GM12891 (cell line): ENCODE measurements at regions not wholly inside any gene's neighbourhood (a gene's known extent, or its start where the extent isn't known, plus 50 kb on each side); places are given as distances from the start of the nearest gene placed in this dataset.
"Not testable (repeated sequence)": the region's sequence is repeated elsewhere in the genome, so short reads cannot be mapped to it uniquely, and the experiment has no call there.

ENCODE experiments used
- PAX5 ChIP-seq: IDR thresholded peaks from 2 replicates; pipeline ENCODE4 v1.6.1; 2011; ENCODE audit warnings: low read length, moderate library complexity, mild to moderate bottlenecking; ENCODE audit not compliant: insufficient read depth, severe bottlenecking
- POLR2A ChIP-seq: IDR thresholded peaks from 2 replicates; pipeline ENCODE4 v1.6.1; 2011; ENCODE audit warnings: low read depth, low read length, control low read depth
- POLR2AphosphoS5 ChIP-seq: IDR thresholded peaks from 2 replicates; pipeline ENCODE4 v1.6.1; 2011; ENCODE audit warnings: low read depth, low read length, control low read depth
- POU2F2 ChIP-seq: IDR thresholded peaks from 2 replicates; pipeline ENCODE4 v1.6.1; 2011; ENCODE audit warnings: low read depth, mild to moderate bottlenecking, control low read depth, low read length, moderate library complexity
- SPI1 ChIP-seq: IDR thresholded peaks from 2 replicates; pipeline ENCODE4 v1.6.1; 2011; ENCODE audit warnings: low read depth, low read length, control low read depth
- TAF1 ChIP-seq: IDR thresholded peaks from 2 replicates; pipeline ENCODE4 v1.6.1; 2011; ENCODE audit warnings: low read depth, low read length, control low read depth

DNA sequence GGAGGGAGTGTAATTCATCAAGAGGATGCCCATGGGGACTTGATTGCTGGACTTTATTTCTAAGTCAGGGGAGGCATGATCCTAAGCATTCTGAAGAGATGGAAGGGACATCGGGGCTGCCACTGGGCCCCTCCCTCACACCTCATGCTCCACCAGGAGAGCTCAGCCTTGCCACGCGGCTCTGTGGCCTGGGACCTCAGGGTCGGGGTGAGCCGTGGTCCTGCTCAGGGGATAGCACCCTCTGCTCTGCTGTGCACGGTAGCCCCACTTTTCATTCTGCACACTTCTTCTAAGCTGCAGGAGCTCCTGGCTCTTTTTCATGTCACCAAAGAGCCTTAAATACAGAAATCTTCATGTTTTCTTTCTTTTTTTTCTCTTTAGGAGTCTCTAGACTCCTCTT, 75.5 kb upstream of the DPP6 start:
- not testable (repeated sequence) for TF ChIP-seq POLR2AphosphoS5, PAX5, POLR2A, TAF1, POU2F2, SPI1
